ENCODE measurements at regions not wholly inside any gene's neighbourhood (a gene's known extent, or its start where the extent isn't known, plus 50 kb on each side); places are given as distances from the start of the nearest gene placed in this dataset.
"Not testable (repeated sequence)": the region's sequence is repeated elsewhere in the genome, so short reads cannot be mapped to it uniquely, and the experiment has no call there.

GRCh38 chr12:23277831-23278230 is 652.9 kb downstream of the ETNK1 start:
- intact Hi-C loops (cut with DNase I): no loop called here
- Histone ChIP-seq H3K9me3 (peaks cover 0 to 2% of the 10 kb centered on the region in 2 donors), H3K4me1 (no peaks in the 10 kb centered on the region), H3K27ac (no peak overlapping the region), H3K36me3 (no peaks in the 10 kb centered on the region), H3K4me3 (no peak overlapping the region), H3K27me3 (no peaks in the 10 kb centered on the region)
- no peak for TF ChIP-seq CTCF (IDR thresholded peaks at IDR 0.05)
- DNase-seq: no peak
- ATAC-seq: no peak

GRCh38 chr12:23281295-23281694 is 656.3 kb downstream of the ETNK1 start:
- no peaks in the 10 kb centered on the region for H3K4me1 ChIP-seq
- no peak overlapping the region for H3K4me3 ChIP-seq
- no peaks in the 10 kb centered on the region for H3K36me3 ChIP-seq
- no peak for ATAC-seq
- no peak for TF ChIP-seq CTCF (IDR thresholded peaks at IDR 0.05)
- peaks cover 0 to 26% of the 10 kb centered on the region in 2 donors for H3K9me3 ChIP-seq
- no peak for DNase-seq
- H3K27me3 ChIP-seq: no peaks in the 10 kb centered on the region
- intact Hi-C loops (cut with DNase I): no loop called here
- H3K27ac ChIP-seq: no peak overlapping the region

- intact Hi-C loops (cut with DNase I): no loop called here
- no peaks in the 10 kb centered on the region for H3K4me1 ChIP-seq
- H3K4me3 ChIP-seq: no peak overlapping the region
- no peak for DNase-seq
- H3K27me3 ChIP-seq: no peaks in the 10 kb centered on the region
- no peak for ATAC-seq
- no peaks in the 10 kb centered on the region for H3K36me3 ChIP-seq
- peaks cover 0 to 26% of the 10 kb centered on the region in 2 donors for H3K9me3 ChIP-seq
- no peak for TF ChIP-seq CTCF (IDR thresholded peaks at IDR 0.05)
- no peak overlapping the region for H3K27ac ChIP-seq
Observed at GRCh38 chr12:23282701-23283100, 657.7 kb downstream of the ETNK1 start.

DNA sequence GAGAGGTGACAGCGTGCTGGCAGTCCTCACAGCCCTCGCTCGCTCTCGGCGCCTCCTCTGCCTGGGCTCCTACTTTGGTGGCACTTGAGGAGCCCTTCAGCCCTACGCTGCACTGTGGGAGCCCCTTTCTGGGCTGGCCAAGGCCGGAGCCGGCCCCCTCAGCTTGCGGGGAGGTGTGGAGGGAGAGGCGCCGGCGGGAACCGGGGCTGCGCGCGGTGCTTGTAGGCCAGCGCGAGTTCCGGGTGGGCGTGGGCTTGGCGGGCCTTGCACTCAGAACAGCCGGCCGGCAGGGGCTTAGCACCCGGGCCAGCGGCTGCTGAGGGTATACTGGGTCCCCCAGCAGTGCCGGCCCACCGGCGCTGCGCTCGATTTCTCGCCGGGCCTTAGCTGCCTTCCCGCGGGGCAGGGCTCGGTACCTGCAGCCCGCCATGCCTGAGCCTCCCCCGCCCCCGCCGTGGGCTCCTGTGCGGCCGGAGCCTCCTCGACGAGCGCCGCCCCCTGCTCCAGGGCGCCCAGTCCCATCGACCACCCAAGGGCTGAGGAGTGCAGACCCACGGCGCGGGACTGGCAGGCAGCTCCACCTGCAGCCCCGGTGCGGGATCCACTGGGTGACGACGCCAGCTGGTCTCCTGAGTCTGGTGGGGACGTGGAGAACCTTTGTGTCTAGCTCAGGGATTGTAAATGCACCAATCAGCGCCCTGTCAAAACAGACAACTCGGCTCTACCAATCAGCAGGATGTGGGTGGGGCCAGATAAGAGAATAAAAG is 661.0 kb downstream of the ETNK1 start:
- H3K4me3 ChIP-seq; H3K27ac ChIP-seq; H3K36me3 ChIP-seq; H3K4me1 ChIP-seq; intact Hi-C loops (cut with DNase I); H3K27me3 ChIP-seq; ATAC-seq: not testable (repeated sequence)
- peaks cover 0 to 27% of the 10 kb centered on the region in 2 donors for H3K9me3 ChIP-seq
- DNase-seq: peak in 1 of 4 donors; percentile 67

DNA sequence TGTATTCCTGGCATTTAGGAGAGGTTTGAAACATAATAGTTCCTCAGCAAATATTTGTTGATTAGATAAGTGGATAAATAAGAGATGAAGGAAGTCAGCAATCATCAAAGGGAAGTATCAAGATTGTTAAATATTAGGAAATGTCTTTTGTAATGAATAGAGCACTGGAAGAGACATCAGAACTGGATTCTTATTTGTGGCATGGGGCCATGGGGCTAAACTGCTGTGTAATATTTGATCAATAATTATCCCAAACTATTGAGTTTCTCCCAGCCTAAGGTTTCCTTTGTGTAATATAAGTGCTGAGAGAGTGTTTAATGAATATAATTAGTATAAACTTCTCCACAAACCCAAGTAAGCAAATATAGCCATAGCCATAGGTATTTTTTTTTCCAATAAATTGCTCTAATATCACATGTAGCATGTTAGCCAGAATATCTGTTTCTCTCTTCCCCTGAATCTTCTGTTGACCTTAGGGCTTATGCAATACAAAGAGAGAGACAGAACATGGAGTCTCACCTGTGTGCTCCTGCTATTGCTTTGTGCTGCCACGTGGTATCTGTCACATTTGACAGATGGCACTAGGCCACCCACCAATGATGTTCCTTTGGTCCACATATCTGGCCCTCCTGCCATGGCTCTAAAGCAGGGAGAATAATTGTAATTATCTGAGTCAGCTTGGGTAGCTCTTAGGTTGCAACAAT is 658.7 kb downstream of the SOX5 start:
- Histone ChIP-seq H3K4me1 (no peaks in the 10 kb centered on the region), H3K9me3 (peaks cover 0 to 4% of the 10 kb centered on the region in 2 donors), H3K27ac (no peak overlapping the region), H3K4me3 (no peak overlapping the region), H3K27me3 (no peaks in the 10 kb centered on the region), H3K36me3 (no peaks in the 10 kb centered on the region)
- ATAC-seq: no peak
- intact Hi-C loops (cut with DNase I): no loop called here
- DNase-seq: no peak
- TF ChIP-seq CTCF (IDR thresholded peaks at IDR 0.05): no peak

Data from left lung (tissue), 4 donors.